NCI-H748 (cell line): ENCODE measurements at regions not wholly inside any gene's neighbourhood (a gene's known extent, or its start where the extent isn't known, plus 50 kb on each side); places are given as distances from the start of the nearest gene placed in this dataset.
A peak's percentile ranks its signal among the peaks of the same experiment; 100 is the strongest.

Source experiments
- DNase-seq: peaks from one replicate; lab custom pipeline; 2025; ENCODE audit not compliant: unreplicated experiment; lab: John Stamatoyannopoulos, UW

GRCh38 chr2:228657807-228658402 lies 476.4 kb upstream of the SPHKAP start:
- peak; percentile 47 for DNase-seq

- no peak for DNase-seq
These were observed 473.8 kb upstream of the SPHKAP start for GRCh38 chr2:228655331-228655730.

- DNase-seq = no peak
These were observed 473.2 kb upstream of the SPHKAP start for GRCh38 chr2:228654707-228655106.

- DNase-seq = no peak
These were observed 472.4 kb upstream of the SPHKAP start for GRCh38 chr2:228653884-228654283.

- DNase-seq = no peak
These were observed 470.9 kb upstream of the SPHKAP start for GRCh38 chr2:228652366-228652765.

GRCh38 chr2:228649876-228650275 lies 468.4 kb upstream of the SPHKAP start:
- DNase-seq = no peak

GRCh38 chr2:228649447-228649846 lies 468.0 kb upstream of the SPHKAP start:
- DNase-seq = no peak

- no peak for DNase-seq
These were observed 467.1 kb upstream of the SPHKAP start for GRCh38 chr2:228648541-228648940.

GRCh38 chr2:228646061-228646460 lies 464.6 kb upstream of the SPHKAP start:
- DNase-seq = no peak

GRCh38 chr2:228644199-228644598 lies 462.7 kb upstream of the SPHKAP start:
- DNase-seq = no peak

- no peak for DNase-seq
These were observed 461.4 kb upstream of the SPHKAP start for GRCh38 chr2:228642861-228643260.

GRCh38 chr2:228630786-228631185 lies 449.3 kb upstream of the SPHKAP start:
- no peak for DNase-seq

GRCh38 chr2:228629251-228629650 lies 447.8 kb upstream of the SPHKAP start:
- DNase-seq = no peak

- no peak for DNase-seq
These were observed 447.2 kb upstream of the SPHKAP start for GRCh38 chr2:228628682-228629081.

- no peak for DNase-seq
These were observed 446.0 kb upstream of the SPHKAP start for GRCh38 chr2:228627510-228627909.

GRCh38 chr2:228625481-228625880 lies 444.0 kb upstream of the SPHKAP start:
- no peak for DNase-seq

GRCh38 chr2:228624733-228625132 lies 443.2 kb upstream of the SPHKAP start:
- DNase-seq = no peak

GRCh38 chr2:228615496-228615895 lies 434.0 kb upstream of the SPHKAP start:
- DNase-seq = no peak

GRCh38 chr2:228614741-228615140 lies 433.3 kb upstream of the SPHKAP start:
- DNase-seq = no peak

GRCh38 chr2:228613133-228613850 lies 431.8 kb upstream of the SPHKAP start:
- peak; percentile 75 for DNase-seq

GRCh38 chr2:228611171-228611570 lies 429.7 kb upstream of the SPHKAP start:
- no peak for DNase-seq

GRCh38 chr2:228602288-228602687 lies 420.8 kb upstream of the SPHKAP start:
- DNase-seq = no peak

GRCh38 chr2:228600265-228600664 lies 418.8 kb upstream of the SPHKAP start:
- no peak for DNase-seq
